ENCODE measurements at regions not wholly inside any gene's neighbourhood (a gene's known extent, or its start where the extent isn't known, plus 50 kb on each side); places are given as distances from the start of the nearest gene placed in this dataset.

GRCh38 chr2:116491292-116491691, 1323.2 kb upstream of the DDX18 start:
- in situ Hi-C loops (cut with HindIII; ENCODE audit: low pct_unique_long_range_greater_than_20kb, low sequenced_read_pairs), result no loop called here
- Histone ChIP-seq H3K36me3 (ENCODE audit: control insufficient read depth, insufficient read depth, low read length) (no peaks in the 10 kb centered on the region), H3K27me3 (ENCODE audit: control insufficient read depth, insufficient read depth, low read length) (no peaks in the 10 kb centered on the region), H3K9me3 (ENCODE audit: control insufficient read depth, insufficient read depth, low read depth, low read length) (no peaks in the 10 kb centered on the region), H3K4me1 (ENCODE audit: control insufficient read depth, insufficient read depth, low read length) (no peaks in the 10 kb centered on the region), H3K27ac (ENCODE audit: low read length) (no peak overlapping the region), H3K4me3 (ENCODE audit: low read depth in 2 of 2, low read length in 2 of 2) (no peak overlapping the region)
- intact Hi-C loops (cut with micrococcal nuclease; ENCODE audit: unreplicated experiment), result no loop called here
- ChIA-PET POLR2A (no interaction called here), CTCF (no interaction called here)
- TF ChIP-seq POLR2AphosphoS5 (IDR thresholded peaks at IDR 0.05; ENCODE audit: low read depth, low read length) (no peak), SIN3A (IDR thresholded peaks at IDR 0.05; ENCODE audit: borderline replicate concordance, insufficient read depth, low read depth, low read length) (no peak), TCF7L2 (IDR thresholded peaks at IDR 0.05; ENCODE audit: low read depth, low read length) (no peak), CTCF (IDR thresholded peaks at IDR 0.05) (no peak), REST (IDR thresholded peaks at IDR 0.05; ENCODE audit: insufficient read depth in 1 of 2, low read depth in 2 of 2, low read length in 1 of 2) (no peak)
- no TSS peak for BruUV-seq (replicated peaks)
- no peak for DNase-seq (ENCODE audit: low read depth, low spot score)
- no peak for ATAC-seq

DNA sequence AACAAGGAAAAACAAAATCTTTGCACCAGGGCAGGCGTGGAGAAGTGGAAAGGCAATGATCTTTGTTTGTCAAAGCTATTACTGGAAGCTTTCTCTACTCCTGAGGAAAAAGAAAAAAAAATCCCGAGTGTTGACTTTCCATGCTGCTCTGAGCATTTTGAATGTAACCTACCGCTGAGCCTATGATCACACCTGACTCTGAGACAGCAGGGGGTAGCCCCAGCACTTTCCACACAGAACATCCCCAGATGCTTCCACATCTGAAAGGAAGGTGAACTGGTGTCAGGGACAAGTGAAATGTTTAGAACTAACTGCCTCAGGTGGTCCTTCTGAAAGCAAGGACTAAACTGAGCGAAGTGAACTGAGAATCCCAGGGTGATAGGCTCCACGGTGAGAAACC, 1315.1 kb upstream of the DDX18 start:
- ChIA-PET POLR2A (no interaction called here), CTCF (no interaction called here)
- no TSS peak for BruUV-seq (replicated peaks)
- no peak overlapping the region for H3K4me3 ChIP-seq (ENCODE audit: low read depth in 2 of 2, low read length in 2 of 2)
- H3K27ac ChIP-seq (ENCODE audit: low read length), result no peak overlapping the region
- H3K27me3 ChIP-seq (ENCODE audit: control insufficient read depth, insufficient read depth, low read length), result no peaks in the 10 kb centered on the region
- intact Hi-C loops (cut with micrococcal nuclease; ENCODE audit: unreplicated experiment) (no loop called here), in situ Hi-C loops (cut with HindIII; ENCODE audit: low pct_unique_long_range_greater_than_20kb, low sequenced_read_pairs) (no loop called here)
- no peak for ATAC-seq
- H3K9me3 ChIP-seq (ENCODE audit: control insufficient read depth, insufficient read depth, low read depth, low read length), result no peaks in the 10 kb centered on the region
- no peak for DNase-seq (ENCODE audit: low read depth, low spot score)
- TF ChIP-seq POLR2AphosphoS5 (IDR thresholded peaks at IDR 0.05; ENCODE audit: low read depth, low read length) (no peak), CTCF (IDR thresholded peaks at IDR 0.05) (no peak), REST (IDR thresholded peaks at IDR 0.05; ENCODE audit: insufficient read depth in 1 of 2, low read depth in 2 of 2, low read length in 1 of 2) (no peak), TCF7L2 (IDR thresholded peaks at IDR 0.05; ENCODE audit: low read depth, low read length) (no peak), SIN3A (IDR thresholded peaks at IDR 0.05; ENCODE audit: borderline replicate concordance, insufficient read depth, low read depth, low read length) (no peak)
- H3K36me3 ChIP-seq (ENCODE audit: control insufficient read depth, insufficient read depth, low read length), result no peaks in the 10 kb centered on the region
- H3K4me1 ChIP-seq (ENCODE audit: control insufficient read depth, insufficient read depth, low read length), result no peaks in the 10 kb centered on the region
